Effector CD8-positive, alpha-beta T cell (primary cell): ENCODE measurements at regions not wholly inside any gene's neighbourhood (a gene's known extent, or its start where the extent isn't known, plus 50 kb on each side); places are given as distances from the start of the nearest gene placed in this dataset.

ENCODE experiments used
- DNase-seq: peaks from one replicate; lab custom pipeline; 2025; lab: John Stamatoyannopoulos, UW

- peak; percentile 16 for DNase-seq
Observed at GRCh38 chr13:107205318-107206104, 637.6 kb upstream of the ARGLU1 start.

- no peak for DNase-seq
Observed at GRCh38 chr13:107203146-107203847, 635.4 kb upstream of the ARGLU1 start.

DNA sequence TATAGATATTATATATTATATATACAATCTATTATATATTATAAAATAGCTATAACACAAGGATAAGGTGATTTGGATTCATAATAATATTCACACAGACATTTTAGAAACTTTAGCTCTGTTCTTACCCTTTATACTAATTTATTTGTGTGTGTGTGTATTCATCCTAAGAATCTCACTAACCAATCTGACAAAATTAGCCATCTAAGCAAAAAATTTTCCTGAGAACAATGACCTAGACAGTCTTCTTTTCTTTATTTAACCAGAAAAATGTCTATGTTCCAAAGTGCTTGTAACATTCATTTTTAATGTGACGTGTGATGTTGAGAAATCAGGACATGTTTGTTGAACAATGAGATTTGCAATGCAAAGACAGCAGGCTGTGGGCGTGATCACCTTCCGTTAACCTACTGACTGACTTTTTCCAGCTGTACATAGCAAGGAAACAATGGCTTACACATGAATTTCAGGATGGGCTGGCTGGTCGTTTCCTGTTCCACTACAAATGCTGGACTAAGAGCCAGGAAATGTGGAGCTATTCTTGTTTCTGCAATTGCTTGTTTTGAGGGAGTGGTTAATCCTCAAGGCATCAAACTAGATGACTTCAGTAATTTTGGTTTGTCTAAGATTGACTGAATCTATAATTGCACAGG, 634.6 kb upstream of the ARGLU1 start:
- no peak for DNase-seq

DNA sequence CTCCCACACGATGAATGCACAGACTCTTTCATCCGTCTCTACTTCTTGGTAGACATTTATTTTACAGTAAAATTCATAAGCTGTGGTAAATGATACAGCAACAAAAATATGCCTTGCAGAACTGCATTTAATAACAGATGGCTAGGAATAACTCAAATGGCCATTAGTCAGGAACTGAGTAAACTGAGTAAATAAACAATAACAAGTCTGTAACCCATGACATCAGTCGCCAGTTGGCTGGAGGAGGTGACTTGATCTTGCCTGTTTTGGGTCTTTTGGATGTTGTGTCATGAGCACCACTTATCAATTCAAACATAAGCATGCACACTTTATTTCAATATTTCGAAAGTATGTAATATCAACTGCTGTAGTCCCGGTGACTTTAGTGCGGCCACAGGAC, 632.6 kb upstream of the ARGLU1 start:
- no peak for DNase-seq

GRCh38 chr13:107192289-107192688, 624.4 kb upstream of the ARGLU1 start:
- no peak for DNase-seq

- no peak for DNase-seq
Observed at GRCh38 chr13:107190065-107190464, 622.1 kb upstream of the ARGLU1 start.

DNA sequence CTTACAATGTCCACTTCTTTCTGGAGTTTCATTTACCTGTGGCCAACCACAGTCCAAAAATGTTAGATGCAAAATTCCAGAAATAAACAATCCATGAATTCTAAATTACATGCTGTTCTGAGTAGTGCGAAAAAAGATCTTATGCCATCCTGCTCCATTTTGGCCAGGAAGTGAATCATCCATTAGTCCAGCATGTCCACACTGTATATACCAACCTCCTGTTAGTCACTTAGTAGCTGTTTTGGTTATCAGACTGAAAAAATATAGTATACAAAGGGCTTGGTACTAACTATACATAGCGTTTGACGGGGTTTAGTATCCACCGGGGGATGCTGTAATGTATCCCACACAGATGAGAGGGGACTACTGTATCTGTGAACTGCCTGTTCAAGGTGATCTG, 618.0 kb upstream of the ARGLU1 start:
- DNase-seq: no peak

DNA sequence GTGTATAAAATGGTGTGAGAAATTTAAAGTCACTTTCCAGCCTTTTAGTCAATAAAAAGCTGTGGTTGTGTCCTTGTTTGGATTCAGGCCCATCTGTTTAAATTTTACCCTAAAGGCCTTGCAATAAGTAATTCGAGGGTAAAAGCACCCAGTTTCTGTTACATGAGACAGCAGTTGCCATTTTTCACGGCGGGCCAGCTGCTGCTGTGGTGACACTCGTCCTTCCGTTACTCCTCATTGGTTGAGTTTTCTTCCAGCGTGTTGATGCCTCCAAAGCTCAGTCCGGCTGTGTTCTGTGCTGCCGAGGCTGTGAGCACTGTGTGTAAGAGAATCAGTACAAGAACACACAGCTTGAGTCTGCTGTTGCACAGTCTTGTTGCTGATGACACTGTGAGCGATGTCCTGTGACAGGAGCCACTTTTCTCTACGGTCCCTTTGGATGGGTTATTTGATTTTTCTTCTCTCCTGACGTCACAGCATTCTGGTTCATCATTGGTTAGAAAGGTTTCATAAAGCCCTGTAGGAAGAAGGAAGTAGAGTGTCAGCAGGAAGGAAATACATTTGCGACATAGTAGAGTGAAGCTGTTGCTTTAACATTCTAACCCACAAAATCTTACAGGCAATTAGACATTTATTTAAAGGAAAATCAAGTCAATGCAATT, 602.5 kb upstream of the ARGLU1 start:
- no peak for DNase-seq

- no peak for DNase-seq
Observed at GRCh38 chr13:107157271-107157670, 589.3 kb upstream of the ARGLU1 start.

- DNase-seq: no peak
Observed at GRCh38 chr13:107144432-107144831, 576.5 kb upstream of the ARGLU1 start.

DNA sequence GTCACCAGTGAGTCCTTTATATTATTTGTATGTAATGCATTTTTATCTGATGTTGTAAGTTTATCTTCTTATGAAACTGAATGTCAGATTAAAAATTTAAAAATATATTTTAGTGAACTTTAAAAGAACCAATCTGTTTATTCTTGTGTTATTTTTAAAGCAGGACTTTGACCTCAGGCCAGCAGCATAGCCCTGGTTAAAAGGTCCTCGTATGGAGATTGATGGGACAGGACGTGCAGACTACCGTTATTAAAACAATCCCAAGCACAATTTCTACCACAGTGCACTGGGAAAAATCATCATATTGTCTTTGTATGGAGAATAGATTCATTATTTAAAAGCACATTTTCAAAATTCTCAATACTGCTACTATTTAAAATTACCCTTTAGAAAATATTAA, 573.8 kb upstream of the ARGLU1 start:
- DNase-seq: no peak

DNA sequence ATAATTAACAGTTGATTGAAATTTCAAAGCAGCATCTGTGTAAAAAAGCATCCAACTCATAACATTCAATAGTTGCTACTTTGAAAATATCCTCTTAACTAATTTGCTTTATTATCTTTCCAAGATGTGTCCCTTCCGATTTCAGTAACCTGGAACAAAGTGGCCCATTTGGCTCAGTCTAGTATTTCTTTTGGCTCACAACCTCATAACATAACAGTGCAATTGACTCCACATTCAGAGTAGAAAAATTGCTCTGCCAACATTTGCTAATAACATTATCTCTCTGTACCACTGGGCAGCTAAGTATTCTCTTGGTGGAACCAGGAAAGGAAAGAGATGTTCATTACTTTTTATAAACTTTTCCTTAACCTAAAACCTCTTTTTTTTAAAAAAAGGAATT, 571.1 kb upstream of the ARGLU1 start:
- no peak for DNase-seq

DNA sequence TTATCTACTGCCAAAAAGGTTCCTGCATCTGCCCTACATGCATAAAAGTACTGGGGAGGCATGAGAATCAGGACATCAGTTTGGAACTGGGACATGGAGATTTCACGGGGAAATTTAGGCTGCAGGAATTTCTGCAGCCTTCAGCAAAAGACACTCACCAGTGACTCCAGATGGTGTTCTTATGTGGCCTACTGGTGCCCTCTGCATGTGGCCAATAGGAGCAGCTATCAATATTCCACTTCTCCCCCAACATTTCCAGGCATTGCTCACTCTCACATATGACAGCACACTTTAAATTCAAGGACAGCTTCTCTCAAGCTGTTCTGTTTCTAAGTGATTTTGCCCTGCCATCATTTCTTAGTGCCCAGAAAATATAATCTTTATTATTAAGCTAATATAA, 570.5 kb upstream of the ARGLU1 start:
- no peak for DNase-seq

DNA sequence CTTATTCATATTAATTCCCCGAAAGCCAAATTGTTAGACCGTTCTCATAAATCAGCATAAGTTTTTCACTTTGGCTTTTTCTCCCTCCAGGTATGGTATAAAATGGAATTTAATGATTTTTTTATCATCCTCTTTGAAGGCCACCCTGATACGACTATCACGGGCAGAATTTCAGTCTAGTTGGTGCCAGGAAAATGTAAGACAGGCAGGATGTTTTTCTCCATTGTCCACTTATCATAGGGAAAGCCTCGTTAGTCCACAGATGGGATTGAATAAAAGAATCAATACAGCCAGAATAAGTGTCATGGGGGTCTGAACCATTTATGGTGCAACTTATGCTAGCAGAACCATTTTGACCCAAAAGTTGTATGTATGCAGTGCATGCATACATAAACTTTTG, 566.0 kb upstream of the ARGLU1 start:
- no peak for DNase-seq

DNA sequence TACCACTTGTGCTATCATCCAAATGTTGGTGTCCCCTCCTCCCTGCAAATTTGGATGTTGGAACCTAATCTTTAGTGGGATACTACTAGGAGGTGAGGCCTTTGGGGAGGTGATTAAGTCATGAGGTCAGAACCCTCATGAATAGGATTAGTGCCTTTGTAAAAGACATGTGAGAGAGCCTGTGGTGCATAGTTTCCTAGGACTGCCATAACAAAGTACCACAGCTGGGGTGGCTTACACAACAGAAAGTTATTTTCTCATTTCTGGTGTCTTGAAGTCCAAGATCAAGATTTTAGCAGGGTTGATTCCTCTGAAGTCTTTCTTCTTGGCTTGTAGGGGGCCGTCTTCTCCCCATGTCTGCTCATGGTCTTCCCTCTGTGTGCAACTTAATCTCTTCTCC, 562.6 kb upstream of the ARGLU1 start:
- DNase-seq: no peak

DNA sequence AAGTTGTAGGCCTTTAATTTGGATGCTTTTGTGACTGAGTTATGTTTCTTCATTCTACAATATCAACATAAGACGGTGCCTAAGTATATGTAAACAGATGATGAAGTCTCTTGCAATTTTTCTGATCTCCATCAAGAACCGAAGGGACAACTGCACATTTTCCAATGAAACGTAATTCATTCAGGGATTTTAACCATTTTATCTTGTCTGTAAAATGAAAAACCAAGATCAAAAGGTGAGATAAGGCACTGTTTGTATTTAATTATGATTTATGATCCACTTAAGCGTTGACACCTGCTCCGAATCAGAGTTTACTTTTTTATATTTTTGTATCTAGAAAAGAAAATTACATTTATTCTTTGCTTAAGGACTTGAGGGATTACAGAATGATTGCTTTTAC, 556.8 kb upstream of the ARGLU1 start:
- no peak for DNase-seq

- DNase-seq: no peak
Observed at GRCh38 chr13:107124129-107124718, 556.3 kb upstream of the ARGLU1 start.

- DNase-seq: no peak
Observed at GRCh38 chr13:107121793-107122192, 553.9 kb upstream of the ARGLU1 start.

- DNase-seq: no peak
Observed at GRCh38 chr13:107119989-107120881, 552.3 kb upstream of the ARGLU1 start.

- DNase-seq: no peak
Observed at GRCh38 chr13:107118506-107118905, 550.6 kb upstream of the ARGLU1 start.
